ENCODE measurements at regions not wholly inside any gene's neighbourhood (a gene's known extent, or its start where the extent isn't known, plus 50 kb on each side); places are given as distances from the start of the nearest gene placed in this dataset.

DNA sequence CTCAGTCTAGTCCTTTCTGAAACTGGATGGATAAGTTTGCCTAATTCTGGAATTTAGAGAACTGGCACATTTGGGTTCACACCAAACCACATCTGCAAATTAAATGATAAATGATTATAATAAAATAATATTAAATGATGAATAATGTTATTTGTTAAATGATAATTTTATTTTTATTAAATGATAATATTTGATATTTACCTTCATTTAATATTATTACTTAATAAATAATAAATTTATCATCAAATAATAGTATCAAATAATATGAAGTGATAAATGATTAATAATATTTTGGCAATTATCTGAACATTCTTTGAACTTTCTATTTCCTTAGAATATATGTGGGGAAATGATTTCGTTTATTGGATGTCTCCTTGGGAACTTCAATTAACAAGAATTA lies 1604.2 kb downstream of the STIM2 start:
- TF ChIP-seq POLR2A (IDR thresholded peaks at IDR 0.05): no peak
- TF ChIP-seq, protein P1, sequence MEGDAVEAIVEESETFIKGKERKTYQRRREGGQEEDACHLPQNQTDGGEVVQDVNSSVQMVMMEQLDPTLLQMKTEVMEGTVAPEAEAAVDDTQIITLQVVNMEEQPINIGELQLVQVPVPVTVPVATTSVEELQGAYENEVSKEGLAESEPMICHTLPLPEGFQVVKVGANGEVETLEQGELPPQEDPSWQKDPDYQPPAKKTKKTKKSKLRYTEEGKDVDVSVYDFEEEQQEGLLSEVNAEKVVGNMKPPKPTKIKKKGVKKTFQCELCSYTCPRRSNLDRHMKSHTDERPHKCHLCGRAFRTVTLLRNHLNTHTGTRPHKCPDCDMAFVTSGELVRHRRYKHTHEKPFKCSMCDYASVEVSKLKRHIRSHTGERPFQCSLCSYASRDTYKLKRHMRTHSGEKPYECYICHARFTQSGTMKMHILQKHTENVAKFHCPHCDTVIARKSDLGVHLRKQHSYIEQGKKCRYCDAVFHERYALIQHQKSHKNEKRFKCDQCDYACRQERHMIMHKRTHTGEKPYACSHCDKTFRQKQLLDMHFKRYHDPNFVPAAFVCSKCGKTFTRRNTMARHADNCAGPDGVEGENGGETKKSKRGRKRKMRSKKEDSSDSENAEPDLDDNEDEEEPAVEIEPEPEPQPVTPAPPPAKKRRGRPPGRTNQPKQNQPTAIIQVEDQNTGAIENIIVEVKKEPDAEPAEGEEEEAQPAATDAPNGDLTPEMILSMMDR (IDR thresholded peaks at IDR 0.05): no peak
- no peak for TF ChIP-seq POLR2AphosphoS5 (IDR thresholded peaks at IDR 0.05)
